GM21367 (cell line): ENCODE measurements at regions not wholly inside any gene's neighbourhood (a gene's known extent, or its start where the extent isn't known, plus 50 kb on each side); places are given as distances from the start of the nearest gene placed in this dataset.
A peak's percentile ranks its signal among the peaks of the same experiment; 100 is the strongest.
"Not testable (repeated sequence)": the region's sequence is repeated elsewhere in the genome, so short reads cannot be mapped to it uniquely, and the experiment has no call there.

Experiments
- ATAC-seq: cut with Tn5 transposase; IDR thresholded peaks from one replicate; pipeline ENCODE4 v1.9.1; 2021; ENCODE audit not compliant: unreplicated experiment

DNA sequence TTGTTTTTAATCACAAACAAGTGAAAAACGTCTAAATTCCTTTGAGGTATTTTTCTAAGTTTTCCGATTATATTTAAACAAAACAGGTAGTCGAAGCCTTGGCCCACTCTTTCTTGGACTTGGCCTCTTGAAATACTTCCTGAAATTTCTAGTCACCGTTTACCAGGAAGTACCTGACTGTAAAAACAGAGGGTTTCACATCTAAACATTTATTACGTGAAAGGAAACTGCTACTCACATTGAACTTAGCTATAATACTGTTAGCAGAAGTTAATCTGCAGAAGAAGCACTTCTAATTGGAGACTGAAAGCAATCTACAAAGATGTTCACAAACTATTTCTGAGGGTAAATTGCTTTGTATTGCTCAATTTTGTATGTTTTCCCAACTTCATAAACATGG lies 526.0 kb upstream of the ADGRL4 start:
- no peak for ATAC-seq

DNA sequence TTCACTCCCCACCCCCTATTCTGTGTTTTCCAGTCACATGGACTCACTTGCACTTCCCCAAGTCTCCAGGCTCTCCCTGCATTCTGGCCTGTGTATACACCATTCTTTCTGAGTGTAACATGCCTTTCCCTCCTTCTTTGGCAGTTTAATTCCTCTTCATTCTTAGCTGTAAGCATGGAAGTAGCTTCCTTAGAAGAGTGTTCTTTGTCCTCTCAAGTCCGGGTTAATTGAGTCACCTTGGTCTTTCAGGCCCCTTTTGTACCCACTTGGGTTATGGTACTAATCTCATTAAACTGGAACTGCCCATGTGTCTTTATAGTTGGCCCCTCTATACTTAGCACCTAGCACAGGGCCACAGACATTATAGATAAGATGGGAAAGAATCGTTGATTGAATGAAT lies 525.3 kb upstream of the ADGRL4 start:
- no peak for ATAC-seq

DNA sequence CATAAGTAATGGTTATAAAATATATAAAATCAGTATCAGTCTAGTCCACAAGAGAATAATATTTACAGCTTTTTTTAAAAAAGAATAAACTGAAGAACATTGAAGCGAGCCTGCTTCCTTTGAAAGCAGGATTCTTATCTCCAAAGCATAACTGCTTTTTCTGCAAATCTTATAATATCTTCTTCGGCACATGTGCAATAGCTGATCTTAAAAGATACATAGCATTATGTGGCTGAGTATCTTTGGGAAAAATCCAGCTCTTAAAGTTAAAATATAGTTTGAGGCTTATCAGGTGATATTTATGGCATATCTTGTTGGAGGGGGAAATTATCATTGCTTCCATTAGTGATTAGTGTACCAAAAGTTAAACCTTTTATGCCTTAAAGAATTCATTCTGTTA lies 523.9 kb upstream of the ADGRL4 start:
- ATAC-seq = no peak

DNA sequence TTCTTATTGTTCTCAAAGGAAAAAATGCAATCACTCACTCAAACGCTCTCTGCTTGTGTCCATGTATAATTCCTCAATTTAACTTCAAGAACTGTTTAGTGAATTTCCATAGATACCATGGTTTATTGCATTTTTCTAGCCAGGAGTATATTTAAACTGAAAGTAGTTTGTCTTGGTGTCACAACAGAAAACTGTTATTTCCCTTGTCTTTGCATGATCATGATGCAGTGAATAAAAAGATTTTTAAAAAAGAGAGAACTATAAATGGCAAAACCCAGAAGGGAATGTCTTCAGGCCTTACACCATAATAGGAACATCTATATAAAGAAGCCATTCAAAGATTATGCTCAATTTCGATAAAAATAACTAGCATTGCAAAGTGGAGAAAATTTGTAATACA lies 523.5 kb upstream of the ADGRL4 start:
- no peak for ATAC-seq

DNA sequence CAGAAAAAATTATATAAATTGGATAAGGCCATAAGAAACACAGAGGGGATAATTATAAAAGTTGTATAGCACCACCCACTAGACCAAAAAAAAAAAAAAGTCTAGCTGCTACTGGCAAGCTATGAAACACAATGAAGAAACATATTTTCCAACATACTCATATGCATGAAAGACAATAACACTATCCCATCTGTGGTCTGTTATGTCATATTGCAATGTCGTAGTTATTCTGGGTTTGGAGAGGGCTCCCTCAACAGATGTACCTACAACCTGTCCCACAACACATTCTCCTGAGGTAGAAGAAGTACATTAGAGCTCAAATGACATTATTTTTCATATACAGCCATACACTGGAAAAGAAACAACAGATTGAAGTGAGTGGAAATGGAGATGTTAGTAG lies 517.6 kb upstream of the ADGRL4 start:
- no peak for ATAC-seq

DNA sequence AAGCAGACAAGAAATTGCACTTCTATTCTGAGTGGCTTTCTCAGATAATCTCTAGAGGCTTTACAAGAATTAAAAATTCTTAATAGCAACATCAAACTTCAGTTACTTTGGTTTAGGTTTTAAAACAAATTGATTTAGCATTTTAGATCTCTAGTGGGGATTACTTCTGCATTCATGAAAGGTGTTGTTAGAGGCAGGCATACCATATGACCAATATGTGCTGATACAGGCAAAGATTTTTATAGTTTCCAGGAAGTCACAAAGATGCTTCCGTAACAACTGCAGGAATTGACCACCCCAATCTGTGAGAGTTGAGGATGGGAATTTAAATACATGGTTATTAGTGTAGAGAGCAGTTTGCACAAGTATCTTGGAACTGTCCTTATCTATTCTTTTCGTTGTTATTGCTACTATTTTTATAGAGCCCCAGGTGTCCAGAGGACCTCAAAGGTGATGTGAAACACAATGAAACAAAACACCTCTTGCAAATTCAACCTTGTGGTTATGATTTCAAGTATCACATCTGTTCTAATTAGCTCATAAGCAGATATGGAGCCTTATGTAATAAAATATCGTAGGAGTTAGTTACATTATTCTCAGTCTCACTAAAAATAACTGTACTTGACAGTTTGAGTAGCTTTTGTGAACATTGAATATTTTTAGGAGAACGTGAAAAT lies 512.7 kb upstream of the ADGRL4 start:
- no peak for ATAC-seq

DNA sequence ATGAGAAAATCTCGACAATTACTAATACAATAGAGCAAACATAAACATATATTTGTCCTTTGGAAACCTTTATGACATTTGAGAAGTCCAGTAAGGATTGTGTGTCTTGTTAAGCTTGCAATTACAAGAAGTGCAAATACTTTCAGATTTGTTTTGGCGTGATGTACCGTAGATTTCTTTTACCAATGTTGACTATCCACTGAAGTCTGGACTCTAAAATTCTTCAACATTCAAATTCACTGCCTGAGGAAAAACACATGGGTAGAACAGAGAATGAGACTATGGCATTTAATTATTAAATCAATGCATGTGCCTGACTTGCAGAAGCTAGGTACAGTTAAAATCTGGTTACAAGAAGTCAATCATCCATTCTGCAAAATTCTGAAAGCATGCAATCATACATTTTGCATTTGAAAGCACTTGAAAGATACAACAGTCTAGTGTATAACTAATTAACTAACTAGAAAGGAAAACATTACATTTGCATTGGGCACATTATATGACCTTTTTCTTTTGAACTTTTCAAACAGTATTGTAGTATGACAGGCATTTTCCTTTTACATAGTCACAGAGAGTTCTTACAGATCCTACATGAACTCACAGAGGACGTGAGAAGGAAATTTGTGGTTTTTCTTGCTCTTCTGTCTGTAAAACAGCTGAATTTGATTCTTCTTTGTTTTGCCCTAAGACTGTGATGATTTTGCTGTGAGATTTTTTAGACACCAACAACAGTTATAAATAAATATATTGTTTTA lies 511.1 kb upstream of the ADGRL4 start:
- no peak for ATAC-seq

DNA sequence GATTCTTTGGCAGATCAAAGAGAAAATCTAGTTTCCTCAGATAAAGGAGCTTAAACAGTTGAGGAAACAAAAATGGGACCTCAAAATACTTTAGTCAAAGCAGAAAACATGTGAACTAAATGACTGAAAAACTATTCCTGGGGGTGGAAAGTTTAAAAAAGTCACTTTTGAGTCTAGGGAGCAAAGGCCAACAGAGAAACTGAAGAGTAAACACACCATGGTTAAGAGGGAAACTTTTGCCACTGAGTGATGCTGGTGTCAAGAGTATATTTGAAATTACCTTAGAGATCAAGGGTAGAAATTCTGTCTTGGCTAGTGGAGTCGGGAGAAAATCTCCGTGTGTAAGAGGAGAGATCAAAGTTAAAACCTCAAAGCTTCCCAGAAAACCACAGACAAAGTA lies 501.2 kb upstream of the ADGRL4 start:
- no peak for ATAC-seq

DNA sequence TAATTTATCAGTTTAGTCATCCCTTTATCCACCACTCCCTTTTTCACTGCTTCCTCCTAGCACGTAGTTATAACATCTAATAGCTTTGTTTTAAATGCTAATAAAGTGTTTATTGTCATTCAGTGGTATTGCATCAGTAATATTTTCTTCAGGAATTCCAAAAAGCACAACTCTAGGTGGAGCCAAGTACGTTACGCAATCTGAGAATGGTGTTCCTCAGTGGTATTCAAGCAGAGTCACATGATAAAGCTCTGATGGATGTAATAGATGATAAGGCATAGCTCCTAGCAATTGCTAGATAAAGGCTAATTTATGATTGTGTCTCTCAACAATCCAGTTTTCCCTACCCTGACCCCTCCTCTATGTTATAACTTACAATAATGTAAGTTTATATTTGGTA lies 494.6 kb upstream of the ADGRL4 start:
- ATAC-seq = no peak

DNA sequence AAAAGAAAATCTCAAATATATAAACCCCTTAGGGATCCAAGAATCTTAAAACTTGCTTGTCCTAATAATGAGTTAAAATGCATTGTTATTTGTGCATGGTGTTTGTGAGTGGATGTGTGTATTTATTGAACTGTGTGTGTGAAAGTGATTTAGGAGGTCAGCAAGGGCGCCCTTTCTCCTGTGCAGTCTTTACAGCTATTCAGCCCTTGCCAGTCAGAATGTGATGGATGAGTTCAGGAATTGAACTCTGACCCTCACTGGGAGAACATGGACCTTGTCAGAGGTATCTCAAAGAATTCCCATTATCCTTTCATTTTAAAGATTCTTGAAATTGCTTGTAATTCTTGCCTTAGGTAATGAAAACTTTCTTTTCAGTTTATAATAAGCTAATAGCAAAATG lies 493.0 kb upstream of the ADGRL4 start:
- ATAC-seq = no peak

DNA sequence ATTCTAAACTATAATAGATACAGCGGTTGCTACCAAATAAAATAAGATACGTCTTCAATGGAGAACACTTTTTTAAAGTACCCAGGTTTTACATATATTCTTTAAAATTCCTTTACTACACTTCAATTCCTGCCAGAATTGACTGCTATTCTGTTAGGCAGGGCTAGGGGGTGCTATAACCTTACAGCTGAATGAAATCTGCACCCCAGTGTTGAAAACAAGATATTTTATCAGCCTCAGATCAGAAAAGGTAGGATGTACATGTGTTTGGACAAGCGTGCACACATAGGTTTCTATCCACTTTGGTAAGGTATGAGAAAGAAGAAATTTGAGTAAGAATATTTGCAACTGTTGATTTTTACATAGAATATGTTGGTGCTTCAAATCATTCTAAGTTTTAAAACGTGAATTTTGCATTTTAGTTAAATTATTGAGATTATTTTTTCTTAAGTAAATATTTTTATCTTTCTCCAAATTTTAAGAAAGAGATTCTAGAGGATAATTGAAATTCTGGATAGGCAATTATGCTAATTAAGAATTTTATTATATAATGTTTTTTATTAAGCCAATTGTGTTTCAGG lies 490.8 kb upstream of the ADGRL4 start:
- ATAC-seq = peak; percentile 83

DNA sequence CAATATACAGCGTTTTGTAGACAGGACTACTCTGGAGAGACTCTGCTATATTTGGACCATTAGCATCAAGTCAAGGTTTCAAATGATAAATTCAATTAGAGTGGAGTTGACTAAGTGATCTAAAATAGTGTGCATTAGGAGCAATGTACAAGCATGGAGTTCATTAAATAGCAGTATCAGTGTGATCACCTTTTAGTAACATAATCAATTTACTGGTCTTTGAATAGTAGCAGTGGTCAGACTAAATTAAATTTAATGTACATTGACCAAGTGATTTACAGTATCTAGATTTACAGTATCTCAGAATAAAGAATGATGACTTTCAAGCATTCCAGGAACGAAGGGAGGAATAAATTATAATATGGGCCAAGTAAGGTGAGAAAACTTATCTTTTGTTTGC lies 489.6 kb upstream of the ADGRL4 start:
- no peak for ATAC-seq

DNA sequence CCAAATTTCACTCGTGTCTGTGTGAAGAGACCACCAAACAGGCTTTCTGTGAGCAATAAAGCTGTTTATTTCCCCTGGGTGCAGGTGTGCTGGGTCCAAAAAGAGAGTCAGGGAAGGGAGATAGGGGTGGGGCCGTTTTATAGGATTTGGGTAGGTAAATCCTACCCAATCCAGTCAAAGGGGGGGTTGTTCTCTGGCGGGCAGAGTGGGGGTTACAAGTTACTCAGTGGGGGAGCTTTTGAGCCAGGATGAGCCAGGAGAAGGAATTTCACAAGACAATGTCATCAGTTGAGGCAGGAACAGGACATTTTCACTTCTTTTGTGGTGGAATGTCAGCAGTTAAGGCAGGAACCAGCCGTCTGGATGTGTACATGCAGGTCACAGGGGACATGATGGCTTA lies 487.2 kb upstream of the ADGRL4 start:
- ATAC-seq = not testable (repeated sequence)

DNA sequence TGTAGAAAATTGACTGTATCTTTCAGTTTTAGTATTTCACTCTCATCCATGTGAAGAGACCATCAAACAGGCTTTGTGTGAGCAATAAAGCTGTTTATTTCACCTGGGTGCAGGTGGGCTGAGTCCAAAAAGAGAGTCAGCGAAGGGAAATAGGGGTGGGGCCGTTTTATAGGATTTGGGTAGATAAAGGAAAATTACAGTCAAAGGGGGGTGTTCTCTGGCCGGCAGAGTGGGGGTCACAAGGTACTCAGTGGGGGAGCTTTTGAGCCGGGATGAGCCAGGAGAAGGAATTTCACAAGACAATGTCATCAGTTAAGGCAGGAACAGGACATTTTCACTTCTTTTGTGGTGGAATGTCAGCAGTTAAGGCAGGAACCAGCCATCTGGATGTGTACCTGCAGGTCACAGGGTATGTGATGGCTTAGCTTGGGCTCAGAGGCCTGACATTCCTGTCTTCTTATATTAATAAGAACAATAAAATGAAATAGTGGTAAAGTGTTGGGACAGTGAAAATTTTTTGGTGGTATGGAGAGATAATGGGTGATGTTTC lies 482.1 kb upstream of the ADGRL4 start:
- ATAC-seq = not testable (repeated sequence)

DNA sequence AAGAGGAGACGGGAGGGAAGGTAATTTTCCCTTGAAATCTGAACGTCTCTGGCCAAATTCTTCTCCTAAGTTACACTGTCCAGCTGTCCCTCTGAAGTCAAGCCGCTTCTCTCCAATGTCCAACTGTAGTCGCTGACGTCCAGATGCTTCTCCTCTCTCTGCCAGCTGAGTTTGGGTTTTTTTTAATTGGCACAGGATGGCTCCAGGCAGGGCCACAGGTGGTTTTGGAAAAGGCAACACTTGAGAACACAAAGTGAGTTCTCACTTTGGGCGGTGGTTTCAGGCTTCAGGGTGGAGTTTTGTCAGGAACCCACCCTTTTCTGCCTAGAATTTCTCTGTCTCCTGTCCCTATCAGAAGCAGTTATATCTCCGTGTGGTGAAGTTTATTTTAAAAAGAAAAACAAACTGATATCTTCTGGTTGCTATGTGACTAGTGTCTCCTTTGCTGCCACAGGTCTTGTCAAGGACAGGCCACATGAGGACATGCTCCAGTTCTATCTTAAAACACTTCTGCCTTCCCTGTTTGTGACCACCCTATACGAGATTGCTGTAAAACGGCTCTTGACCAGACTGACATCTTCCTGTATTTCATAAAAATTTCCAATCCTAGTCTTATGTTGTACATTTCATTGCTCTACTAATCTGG lies 472.3 kb upstream of the ADGRL4 start:
- ATAC-seq = no peak

DNA sequence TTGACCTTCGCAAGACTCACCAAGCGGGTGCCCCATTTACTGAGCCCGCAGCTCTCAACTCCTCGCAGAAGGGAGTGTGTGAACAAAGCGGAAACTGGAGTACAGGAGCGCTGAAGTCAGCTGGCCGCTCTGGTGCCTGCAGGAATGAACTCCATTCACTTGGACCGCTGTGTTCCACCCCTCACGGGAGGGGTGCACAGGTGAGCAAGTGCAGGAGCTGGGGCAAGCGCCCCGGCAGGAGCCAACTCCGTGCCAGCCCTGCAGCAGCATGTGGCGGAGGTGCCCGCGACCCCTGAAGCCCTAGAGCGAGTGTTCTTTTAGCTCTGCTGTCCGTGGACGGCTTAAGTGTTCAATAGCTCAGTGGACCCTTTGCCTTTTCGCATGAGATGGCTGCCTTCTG lies 471.6 kb upstream of the ADGRL4 start:
- no peak for ATAC-seq

DNA sequence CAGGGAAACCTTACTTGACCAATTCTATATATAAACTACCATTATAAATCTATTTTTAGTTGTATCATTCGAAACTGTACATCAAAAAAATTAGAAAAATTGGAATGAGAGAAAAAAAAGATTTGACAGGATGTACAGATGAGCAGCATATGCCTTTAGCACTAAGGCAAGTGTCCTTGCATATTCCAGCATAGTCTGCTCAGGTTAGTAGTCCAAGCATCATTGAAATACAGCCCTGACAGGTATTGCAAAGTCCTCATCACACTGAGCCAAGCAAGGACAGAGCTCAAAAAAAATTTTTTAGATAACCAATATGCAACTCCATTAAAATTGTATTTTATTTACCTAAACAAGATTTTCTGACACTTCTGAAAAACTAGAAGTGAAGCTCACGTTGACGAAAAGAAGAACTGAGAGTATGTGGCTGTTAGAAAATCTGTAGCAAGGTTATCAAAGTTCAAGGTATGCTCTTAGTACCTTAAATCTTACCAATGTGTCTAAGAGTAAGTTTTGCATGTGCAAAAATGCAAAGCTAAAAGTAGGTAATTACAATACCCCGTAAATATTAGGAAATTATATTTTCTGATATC lies 465.6 kb upstream of the ADGRL4 start:
- ATAC-seq = peak; percentile 89

DNA sequence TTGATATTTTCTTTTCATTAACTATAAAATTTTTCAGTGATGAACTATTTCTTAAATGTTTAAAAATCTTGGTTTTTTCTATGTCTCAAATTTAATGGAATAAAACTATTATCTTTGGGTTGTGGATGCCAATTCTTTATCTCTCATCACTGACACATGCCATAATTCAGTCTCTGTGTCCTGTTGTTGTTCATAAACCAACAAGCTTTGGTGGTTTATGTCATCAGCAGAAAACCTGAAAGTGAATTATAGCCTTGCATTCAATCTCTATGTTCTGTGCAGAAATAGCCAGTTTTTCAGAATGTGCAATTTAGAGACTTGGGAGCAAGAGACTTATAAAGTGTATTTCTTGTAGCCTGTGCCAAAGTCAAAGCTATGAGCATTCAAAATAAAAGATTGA lies 462.6 kb upstream of the ADGRL4 start:
- no peak for ATAC-seq

DNA sequence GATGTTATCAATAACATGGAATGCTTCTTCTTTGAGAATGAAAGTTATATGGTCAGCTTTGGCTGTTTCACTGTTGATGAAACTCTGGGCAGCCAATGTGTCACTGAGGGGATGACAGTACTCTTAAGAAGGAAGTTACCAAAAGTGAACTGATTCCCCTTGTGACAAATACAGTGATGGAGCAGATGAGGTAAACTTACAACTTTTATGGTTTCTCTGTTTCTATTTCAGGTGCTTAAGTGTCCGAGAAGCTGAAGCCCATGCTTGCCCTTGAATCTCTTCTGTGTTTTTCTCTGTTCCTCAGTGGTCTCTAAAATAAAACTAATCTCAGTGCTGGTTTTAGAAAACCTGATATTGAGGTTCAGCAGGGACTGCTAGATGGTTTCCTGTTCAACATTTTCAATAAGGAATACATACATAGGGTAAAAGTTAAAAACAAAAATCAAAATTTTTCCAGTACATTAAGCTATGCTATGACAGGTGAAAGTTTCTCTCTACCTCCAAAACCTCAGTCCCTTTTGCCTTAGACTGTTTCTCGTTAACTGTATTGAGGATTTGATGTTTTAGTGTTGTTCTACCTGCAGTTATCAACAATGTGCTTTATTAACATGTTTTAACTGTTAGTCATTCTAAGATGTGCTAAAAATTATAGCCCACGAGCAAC lies 454.4 kb upstream of the ADGRL4 start:
- ATAC-seq = peak; percentile 98

DNA sequence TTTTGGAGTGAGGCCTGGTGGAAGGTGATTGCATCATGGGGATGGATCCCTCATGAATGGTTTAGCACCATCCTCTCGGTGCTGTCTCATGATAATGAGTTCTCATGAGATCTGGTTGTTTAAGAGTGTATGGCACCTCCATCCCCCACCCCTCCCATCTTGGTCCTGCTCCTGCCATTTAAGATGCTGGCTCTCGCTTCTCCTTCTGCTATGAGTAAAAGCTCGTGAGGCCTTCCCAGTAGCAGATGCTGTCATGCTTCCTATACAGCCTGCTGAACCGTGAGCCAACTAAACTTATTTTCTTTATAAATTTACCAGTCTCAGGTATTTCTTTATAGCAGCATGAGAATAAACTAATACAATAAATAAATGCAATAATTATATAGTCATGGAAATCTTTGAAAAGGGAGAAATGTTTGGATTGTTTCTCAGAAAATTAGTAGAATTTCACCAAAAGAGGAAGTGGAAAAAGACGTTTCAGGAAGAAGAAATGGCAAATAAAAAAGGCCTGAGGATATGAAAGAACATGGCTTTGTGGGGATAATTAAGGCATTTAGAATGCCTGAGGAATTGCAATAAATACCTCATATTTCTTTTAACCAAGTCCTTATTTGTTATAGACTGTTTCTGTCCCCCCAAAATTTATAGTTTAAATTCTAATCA lies 451.2 kb upstream of the ADGRL4 start:
- ATAC-seq = no peak
